GM18517 (cell line): ENCODE measurements at regions not wholly inside any gene's neighbourhood (a gene's known extent, or its start where the extent isn't known, plus 50 kb on each side); places are given as distances from the start of the nearest gene placed in this dataset.
"Not testable (repeated sequence)": the region's sequence is repeated elsewhere in the genome, so short reads cannot be mapped to it uniquely, and the experiment has no call there.

Experiments
- ATAC-seq: cut with Tn5 transposase; IDR thresholded peaks from one replicate; pipeline ENCODE4 v1.9.1; 2021; ENCODE audit warnings: mild to moderate bottlenecking, moderate library complexity; ENCODE audit not compliant: unreplicated experiment

GRCh38 chr17:45646288-45646988, 137.7 kb upstream of the CRHR1 start:
- ATAC-seq, result no peak

DNA sequence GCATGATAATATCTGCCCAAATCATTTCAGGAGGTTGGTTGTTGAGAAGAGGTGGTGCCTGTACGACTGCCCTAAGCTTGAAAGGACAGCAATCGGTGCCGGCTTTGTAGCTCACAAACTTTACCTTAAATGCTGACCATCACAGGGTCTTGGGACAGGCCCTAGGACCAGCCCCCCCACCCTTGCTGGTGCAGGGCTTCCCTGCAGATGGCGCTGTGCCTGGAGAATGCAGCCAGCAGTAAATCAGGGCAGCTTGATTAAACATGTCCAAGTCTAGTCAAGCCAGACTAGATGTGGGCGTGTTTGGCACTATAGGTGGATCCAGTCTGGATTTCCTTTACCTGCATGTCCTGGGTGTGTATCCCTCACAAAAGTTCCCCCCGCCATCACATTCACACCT, 135.5 kb upstream of the CRHR1 start:
- ATAC-seq, result no peak

GRCh38 chr17:45649796-45650195, 134.3 kb upstream of the CRHR1 start:
- no peak for ATAC-seq

DNA sequence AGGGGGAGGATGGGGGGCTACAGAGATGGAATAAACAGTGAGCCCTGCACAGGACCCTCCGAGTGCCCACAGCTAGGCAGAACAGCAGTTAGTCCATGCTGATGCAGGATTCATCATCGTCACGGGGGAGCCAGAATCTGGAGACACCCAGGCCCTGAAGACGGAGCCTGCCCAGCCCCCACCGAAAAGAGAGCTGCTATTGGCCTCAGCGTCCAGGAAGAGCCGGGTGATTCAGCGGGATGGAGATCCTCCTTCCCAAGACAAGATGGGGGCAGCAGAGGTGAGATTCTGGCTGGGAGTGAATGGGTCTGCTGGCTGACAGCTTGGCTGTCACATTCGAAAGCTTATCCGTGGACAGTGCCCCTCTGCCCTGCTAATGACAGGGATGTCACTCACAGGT, 133.6 kb upstream of the CRHR1 start:
- ATAC-seq, result no peak

GRCh38 chr17:45651145-45651709, 132.9 kb upstream of the CRHR1 start:
- ATAC-seq, result no peak

DNA sequence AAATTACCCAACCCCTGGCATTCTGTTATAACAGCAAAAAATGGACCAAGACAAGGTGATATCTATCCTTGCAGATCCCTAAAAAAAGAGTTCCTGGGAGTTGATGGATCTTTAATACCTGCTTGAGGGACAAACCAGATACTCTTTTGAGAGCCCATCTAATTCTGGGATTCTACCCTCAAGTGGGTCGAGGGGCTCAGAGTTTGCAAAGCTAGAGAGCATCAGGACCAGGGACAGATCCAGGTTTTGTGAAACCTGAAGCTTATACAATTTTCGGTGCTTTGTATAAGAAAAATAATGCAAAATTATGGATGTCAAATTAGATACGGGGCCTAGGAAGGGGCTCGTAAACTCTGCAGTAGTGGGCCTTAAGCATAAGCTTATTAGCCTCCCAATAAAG, 130.5 kb upstream of the CRHR1 start:
- no peak for ATAC-seq

DNA sequence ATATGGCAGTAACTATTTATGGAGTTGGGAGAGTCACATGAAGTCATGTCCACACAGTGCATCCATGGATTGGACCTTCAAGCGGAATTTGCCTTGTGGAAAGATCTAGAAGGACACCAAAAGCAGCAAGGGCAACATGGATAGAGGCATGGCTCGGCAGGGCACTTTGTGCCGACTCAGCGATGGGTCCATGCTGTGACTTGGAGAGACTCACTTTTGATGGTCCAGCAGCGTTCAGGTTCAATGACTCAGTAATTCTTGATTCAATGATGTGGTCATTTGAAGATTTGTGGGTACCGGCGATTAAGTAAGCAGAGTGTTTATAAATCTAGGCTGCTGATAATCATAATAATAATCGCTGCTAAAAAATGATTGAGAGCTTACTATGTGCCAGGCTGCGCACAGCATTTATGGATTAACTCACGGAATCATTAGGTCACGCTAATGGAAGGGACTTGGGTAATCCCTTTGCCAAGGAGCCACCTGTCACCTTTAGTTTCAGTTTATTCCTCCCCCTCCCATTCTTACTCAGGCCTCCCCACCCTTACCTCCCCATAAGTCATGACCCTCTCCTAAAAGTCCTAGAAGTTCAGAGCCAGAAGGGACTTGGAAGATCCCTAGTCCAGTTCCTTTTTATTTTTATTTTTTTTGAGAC, 127.5 kb upstream of the CRHR1 start:
- ATAC-seq, result no peak

- ATAC-seq, result no peak
These were observed 123.6 kb upstream of the CRHR1 start for GRCh38 chr17:45660474-45660873.

GRCh38 chr17:45662432-45662831, 121.7 kb upstream of the CRHR1 start:
- no peak for ATAC-seq

DNA sequence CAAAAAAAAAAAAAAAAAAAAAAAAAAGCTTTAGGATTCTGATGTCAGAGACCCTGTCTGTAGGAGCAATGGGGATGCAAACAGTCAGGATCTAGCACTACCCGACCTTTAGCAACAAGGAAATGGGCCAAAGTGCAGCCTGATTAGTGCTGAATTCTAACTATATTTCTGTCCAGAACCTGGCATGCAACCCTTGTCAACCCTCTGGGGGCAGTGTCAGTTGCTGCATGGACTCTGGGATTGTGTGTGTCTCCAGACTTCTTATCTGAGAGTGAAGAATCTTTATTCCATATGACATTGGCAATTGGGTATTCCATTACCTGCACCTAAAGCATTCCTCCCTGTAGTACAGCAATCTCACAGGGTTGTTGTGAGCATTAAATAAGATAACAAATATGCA, 120.3 kb upstream of the CRHR1 start:
- no peak for ATAC-seq

DNA sequence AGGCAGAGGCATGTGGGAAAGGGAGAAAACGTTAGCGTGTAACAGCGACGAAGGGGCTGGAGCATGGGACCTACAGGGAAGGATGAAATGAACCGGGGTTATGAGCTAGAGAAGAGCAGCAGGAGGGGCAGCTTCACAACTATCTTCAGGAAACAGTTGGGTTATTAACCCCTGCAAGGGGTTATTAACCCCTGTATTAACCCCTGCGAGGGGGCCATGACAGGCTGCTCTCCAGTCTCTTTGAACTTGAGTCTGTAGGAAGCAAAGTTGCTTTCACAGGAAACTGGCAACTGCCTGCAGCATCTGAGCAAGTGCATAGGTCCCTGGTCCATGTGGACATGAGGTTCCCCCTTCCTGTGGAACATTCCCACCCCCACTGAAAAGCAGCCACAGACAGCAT, 119.2 kb upstream of the CRHR1 start:
- ATAC-seq, result no peak

DNA sequence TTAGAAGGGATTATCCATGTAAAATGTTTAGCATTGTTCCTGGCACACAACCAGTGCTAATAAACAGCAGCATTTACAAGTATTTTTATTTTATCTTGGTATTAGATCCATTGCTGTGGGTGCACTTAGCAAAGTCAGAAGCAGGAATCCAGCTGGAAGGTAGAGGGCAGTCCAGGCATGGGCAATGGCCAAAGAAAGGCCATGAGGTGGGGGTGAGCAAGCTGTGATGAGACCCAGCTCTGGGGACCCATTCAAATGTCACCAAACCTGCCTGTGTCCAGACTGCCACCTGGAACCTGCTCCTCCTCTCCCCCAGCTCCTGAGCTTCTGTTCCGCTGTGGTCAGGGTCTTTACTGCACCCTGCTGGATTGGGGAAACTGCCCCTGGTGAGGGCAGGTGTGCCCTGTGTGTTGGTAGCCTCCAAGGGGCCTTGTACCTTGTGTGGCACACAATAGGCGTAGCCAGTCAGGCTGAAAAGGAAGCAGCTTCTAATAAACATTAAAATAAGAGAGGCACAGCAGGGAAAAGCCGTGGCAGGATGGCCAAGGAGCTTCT, 118.0 kb upstream of the CRHR1 start:
- no peak for ATAC-seq

DNA sequence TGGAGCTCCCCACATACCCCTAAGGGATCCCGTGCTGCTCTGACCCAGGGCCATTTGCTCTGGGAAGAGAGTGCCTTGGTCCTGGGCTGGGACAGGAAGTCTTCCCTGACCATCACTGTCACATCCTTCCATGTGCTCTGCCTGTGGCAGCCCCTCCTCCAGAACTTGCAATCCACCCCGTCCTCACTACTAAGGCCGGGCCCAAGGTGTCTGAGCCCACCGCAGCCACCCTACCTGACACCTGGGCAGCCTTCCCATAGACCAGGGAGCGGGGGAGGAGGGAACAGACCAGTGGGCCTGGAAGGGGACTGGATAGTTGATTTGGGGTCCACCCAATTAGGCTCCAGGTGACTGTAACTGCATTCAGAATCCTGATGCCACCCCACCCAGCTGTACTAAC, 117.5 kb upstream of the CRHR1 start:
- ATAC-seq, result no peak

DNA sequence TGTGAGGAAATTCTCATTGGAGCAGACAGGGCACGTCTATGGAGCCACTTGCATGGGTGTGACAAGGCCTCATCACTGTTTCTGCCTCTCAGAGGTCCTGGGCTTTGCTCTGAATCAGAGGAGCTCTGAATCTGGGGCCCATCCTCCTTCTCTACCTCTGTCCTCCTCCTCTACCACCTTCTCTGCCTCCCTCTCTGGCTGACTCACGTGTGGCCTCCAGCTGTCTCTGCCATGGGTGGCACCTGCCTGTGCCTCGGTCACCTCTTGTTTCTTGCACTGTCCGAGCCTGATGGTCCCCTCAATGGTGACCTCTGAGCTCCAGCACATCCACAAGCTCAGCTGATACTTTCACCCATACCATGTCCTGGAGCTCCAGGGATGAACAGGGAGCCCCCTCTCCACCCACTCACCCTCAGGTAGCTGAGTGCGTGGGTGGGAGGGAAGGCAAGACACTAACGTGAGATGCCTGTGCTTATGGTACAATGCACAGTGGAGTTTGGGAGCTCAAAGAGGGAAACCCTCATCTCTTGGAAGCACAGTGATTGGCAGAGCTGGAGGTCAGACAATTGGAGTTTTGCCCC, 116.4 kb upstream of the CRHR1 start:
- no peak for ATAC-seq

DNA sequence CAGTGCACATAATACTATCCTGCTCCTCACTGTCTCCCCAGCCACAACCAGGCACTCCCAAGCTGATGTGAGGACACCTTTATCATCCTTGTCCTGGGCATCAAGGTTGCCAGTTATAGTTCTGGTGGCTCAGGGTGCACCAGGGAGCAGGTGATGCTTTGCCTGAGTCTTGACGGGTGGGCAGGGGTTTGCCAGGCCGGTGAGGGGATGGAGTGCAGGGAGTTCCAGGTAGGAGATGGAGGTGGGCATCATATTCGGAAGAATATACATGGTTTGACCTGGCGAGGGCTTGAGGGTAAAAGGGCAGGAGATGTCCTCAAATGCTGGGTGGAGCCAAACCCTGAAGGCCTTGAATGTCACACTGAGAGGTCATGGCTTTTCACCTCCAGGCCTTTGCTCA, 115.8 kb upstream of the CRHR1 start:
- no peak for ATAC-seq

- ATAC-seq, result no peak
These were observed 111.8 kb upstream of the CRHR1 start for GRCh38 chr17:45672301-45672700.

DNA sequence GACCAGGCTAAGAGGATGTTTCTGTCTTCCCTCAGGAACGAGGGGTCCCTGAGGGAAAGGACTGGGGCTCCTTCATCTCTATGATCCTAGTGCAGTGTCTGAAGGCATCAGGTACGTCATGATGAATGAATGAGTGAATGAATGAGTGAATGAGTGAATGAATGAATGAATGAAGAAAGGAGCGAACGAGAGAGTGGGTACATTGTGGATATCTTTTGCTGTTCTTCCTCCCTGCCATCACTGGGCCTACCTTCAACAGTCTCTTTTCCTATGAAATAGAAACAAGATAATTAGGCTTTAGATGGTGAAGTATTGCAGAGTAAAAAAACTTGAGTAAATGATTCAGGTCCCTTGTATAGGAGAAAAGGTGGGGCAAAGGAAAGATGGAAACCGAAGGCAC, 111.3 kb upstream of the CRHR1 start:
- ATAC-seq, result no peak

DNA sequence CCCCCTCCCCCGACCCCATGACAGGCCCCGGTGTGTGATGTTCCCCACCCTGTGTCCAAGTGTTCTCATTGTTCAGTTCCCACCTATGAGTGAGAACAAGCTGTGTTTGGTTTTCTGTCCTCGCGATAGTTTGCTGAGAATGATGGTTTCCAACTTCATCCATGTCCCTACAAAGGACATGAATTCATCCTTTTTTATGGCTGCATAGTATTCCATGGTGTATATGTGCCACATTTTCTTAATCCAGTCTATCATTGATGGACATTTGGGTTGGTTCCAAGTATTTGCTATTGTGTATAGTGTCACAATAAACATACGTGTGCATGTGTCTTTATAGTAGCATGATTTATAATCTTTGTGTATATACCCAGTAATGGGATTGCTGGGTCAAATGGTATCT, 110.4 kb upstream of the CRHR1 start:
- not testable (repeated sequence) for ATAC-seq

- no peak for ATAC-seq
These were observed 109.1 kb upstream of the CRHR1 start for GRCh38 chr17:45675012-45675411.

GRCh38 chr17:45675892-45676291, 108.2 kb upstream of the CRHR1 start:
- ATAC-seq, result no peak

GRCh38 chr17:45676695-45677094, 107.4 kb upstream of the CRHR1 start:
- no peak for ATAC-seq

DNA sequence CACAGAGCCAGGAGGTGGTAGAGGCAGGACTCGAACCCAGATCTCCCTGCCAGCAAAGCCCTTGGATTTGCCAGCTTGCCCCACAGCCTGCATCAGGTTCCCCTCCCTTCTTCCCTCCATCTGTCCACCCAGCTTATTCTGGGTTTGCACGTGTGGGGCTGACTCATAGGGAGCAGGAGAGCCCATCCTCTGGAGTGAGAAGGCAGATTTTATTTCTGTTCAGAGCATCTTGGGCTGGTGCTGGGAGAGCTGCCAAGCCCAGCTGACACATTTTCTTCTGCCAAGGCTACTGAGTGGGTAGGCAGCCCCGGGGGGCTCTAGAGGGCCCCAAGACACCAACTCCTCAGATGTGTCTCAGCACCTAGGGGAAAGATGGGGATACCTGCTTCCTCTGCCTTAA, 106.3 kb upstream of the CRHR1 start:
- no peak for ATAC-seq
